HG03060 (cell line): ENCODE measurements at regions not wholly inside any gene's neighbourhood (a gene's known extent, or its start where the extent isn't known, plus 50 kb on each side); places are given as distances from the start of the nearest gene placed in this dataset.

ENCODE experiments used
- ATAC-seq: cut with Tn5 transposase; IDR thresholded peaks from one replicate; pipeline ENCODE4 v1.9.1; 2021; ENCODE audit warnings: low read depth, moderate number of reproducible peaks; ENCODE audit not compliant: unreplicated experiment

DNA sequence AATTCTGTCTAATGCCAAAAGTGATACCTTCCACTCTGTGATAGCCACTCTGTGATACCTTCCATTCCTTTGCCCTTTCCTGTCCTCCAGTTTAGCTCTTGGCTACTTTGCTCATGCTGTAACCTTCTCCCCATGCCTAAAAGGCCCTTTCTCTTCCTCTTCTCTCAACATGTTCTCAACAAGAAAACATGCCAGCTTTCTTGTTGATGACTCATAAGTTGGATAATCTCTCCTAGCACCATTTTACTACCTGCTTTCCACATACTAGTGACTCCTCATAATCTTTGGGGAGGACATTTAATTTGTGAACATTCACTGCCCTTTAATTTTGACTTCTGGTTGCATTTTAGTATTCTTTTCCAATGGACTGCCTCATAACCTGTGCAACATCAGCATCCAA lies 55.9 kb upstream of the NT5C1B start:
- no peak for ATAC-seq

DNA sequence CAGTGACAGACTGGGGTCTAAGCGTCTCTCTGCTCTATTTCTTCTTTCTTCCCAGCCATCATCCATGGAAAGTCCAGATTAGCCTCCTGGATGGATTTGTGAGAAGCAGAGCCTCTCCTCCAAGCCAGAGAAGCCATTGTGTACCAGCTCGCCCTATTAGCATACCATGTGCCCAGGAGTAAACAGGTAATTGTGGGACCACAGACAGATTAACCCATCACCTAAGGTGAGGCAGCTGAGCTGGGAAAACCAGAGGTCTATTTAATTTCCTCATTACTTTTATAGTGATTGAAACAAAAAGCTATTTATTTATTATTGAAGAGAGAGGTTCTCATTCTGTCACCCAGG lies 54.7 kb upstream of the NT5C1B start:
- no peak for ATAC-seq

DNA sequence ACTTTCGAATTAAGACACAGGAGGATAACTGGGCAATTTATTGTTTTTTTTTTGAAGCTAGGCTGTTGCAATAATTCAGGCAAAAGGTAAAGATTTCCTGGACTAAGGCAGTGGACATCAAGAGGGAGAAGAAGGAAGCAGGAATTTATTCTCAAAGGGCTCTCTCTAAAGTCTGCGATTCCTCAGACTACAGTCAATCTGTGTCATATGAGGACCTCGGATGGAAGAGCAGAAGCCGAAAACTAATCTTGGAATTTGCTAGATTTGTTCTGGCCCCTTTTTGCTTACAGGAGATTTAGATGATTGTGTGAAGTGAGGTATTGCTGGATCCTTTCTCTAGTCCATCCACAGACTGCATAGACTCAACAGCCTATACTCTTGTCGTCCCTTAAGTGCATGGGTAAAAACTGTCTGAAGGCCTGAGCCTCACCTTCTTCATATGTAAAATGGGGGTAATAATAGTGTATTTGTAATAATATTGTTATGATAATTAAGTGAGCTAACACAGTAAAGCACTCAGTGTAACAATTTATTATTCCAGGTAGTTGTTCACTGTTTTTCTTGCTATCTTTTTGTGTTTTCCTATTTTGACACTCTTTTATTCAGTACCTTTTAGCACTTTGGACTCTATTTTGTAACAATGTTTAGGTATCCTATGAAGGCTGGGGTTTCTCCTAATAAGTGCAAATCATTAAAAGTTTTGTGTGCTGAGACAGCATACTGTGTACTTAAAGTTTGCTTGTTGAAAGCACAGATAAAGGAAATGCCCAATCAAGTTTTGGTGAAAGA lies 54.2 kb upstream of the NT5C1B start:
- ATAC-seq: no peak

DNA sequence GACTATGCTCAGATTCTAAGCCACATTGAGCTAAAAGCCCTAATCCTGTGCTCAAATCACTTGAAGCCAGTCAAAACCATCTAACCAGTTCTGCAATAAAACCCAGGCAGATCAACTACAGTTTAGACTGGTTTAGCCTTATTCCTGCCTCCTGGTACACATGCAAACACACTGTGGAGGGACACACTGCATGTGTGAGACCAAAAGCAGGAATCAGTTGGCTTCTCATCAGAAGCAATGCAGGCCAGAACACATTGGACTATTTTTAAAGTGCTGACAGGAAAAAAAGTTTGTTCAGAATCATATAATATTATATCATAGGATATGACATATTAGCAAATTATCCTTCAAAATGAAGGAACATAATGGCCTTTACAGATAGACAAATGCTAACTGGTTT lies 52.5 kb upstream of the NT5C1B start:
- no peak for ATAC-seq

DNA sequence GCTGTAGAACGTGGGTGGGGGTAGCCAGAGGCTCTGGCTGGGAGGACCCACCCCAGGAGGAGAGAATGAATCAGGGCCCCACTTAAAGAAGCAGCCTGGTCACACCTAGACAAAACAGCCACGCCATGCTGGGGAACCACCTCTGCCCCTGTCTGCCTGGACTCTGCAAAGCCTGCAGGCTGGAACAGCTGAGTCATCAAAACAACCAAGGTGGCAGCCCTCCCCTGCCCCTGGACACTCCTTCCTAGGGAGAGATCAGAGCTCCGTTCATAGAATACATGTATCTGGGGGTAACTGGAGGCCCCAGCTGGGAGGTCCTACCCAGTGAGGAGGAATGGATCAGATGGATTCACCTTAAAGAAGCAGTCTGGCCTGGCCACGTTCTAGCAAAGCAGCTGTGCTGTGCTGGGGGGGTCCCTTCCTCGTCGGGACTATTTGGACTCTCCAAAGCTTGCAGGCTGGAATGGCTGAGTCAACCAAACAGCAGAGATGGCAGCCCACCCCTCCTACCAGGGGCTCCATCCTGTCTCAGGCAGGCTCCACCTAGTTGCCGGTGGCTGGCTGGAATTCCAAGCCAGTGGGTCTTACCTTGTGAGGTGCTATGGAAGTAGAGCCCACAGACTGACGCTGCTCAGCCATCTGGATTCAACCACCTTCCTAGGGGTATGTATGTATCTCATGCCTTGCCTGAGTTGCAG lies 50.5 kb upstream of the NT5C1B start:
- no peak for ATAC-seq
